HepG2 (cell line): ENCODE measurements at regions not wholly inside any gene's neighbourhood (a gene's known extent, or its start where the extent isn't known, plus 50 kb on each side); places are given as distances from the start of the nearest gene placed in this dataset.
A peak's percentile ranks its signal among the peaks of the same experiment; 100 is the strongest.

ENCODE experiments used
- ARNTL ChIP-seq: sonication (generic); formaldehyde crosslinking; IDR thresholded peaks from 2 replicates; pipeline ENCODE4 v1.4.0; 2020; ENCODE audit warnings: mild to moderate bottlenecking, missing genetic modification reagents
- CHD2 ChIP-seq: IDR thresholded peaks from 2 replicates; pipeline ENCODE4 v1.6.1; 2011; ENCODE audit warnings: low read depth, low read length, improper control_type of control experiment
- ELF3 ChIP-seq: IDR thresholded peaks from 2 replicates; pipeline ENCODE4 v1.6.1; 2016; ENCODE audit warnings: missing genetic modification reagents, missing compliant biosample characterization
- EZH2 ChIP-seq: conservative IDR thresholded peaks from 2 replicates; pipeline ENCODE4 v1.6.1; 2012; ENCODE audit warnings: mild to moderate bottlenecking, low read depth, low read length, moderate library complexity
- HNF4G ChIP-seq, 2 experiments: sonication (generic) in 1 of 2; formaldehyde crosslinking in 1 of 2; IDR thresholded peaks; 2 replicates each; pipeline versions ENCODE4 v1.4.0 to v1.6.1; 2011 to 2020; ENCODE audit warnings: borderline replicate concordance in 2 of 2, low read depth in 2 of 2, mild to moderate bottlenecking in 2 of 2, low read length in 1 of 2, missing genetic modification reagents in 1 of 2, moderate library complexity in 1 of 2
- KAT8 ChIP-seq: IDR thresholded peaks from 2 replicates; pipeline ENCODE4 v1.6.1; 2016; ENCODE audit warnings: missing genetic modification reagents, missing compliant biosample characterization
- KLF15 ChIP-seq: sonication (generic); formaldehyde crosslinking; IDR thresholded peaks from 2 replicates; pipeline ENCODE4 v1.8.1; 2023; ENCODE audit warnings: borderline replicate concordance, mild to moderate bottlenecking, inconsistent platforms, missing genetic modification reagents, mixed read lengths
- PAF1 ChIP-seq: IDR thresholded peaks from 2 replicates; pipeline ENCODE4 v1.6.1; 2016; ENCODE audit warnings: missing genetic modification reagents, missing compliant biosample characterization
- ZNF282 ChIP-seq: fragments of 450-650 bp; IDR thresholded peaks from 2 replicates; pipeline ENCODE4 v1.6.1; 2018; ENCODE audit not compliant: partially characterized antibody
- ZNF556 ChIP-seq: sonication (generic); formaldehyde crosslinking; IDR thresholded peaks from 2 replicates; pipeline ENCODE4 v1.4.0; 2020; ENCODE audit warnings: mild to moderate bottlenecking, missing genetic modification reagents, borderline replicate concordance
- ZNF598 ChIP-seq: sonication (generic); formaldehyde crosslinking; IDR thresholded peaks from 2 replicates; pipeline ENCODE4 v1.5.1; 2020; ENCODE audit warnings: mild to moderate bottlenecking, missing genetic modification reagents, borderline replicate concordance
- ZNF614 ChIP-seq: IDR thresholded peaks from 2 replicates; pipeline ENCODE4 v1.6.1; 2018; ENCODE audit warnings: missing biosample characterization, missing genetic modification reagents, inconsistent platforms, borderline replicate concordance
- TF ChIP-seq, protein P1 (sequence below): sonication (generic); formaldehyde crosslinking; IDR thresholded peaks from 2 replicates; pipeline ENCODE4 v1.4.0; 2020; ENCODE audit warnings: missing genetic modification reagents
- TF ChIP-seq, protein P2 (sequence below): sonication (generic); formaldehyde crosslinking; IDR thresholded peaks from 2 replicates; pipeline ENCODE4 v1.4.0; 2020; ENCODE audit warnings: mild to moderate bottlenecking, missing genetic modification reagents
- TF ChIP-seq, protein P3 (sequence below): sonication (generic); formaldehyde crosslinking; IDR thresholded peaks from 2 replicates; pipeline ENCODE4 v1.8.0; 2023; ENCODE audit warnings: mild to moderate bottlenecking, missing genetic modification reagents
- TF ChIP-seq, protein P4 (sequence below): sonication (generic); formaldehyde crosslinking; IDR thresholded peaks from 2 replicates; pipeline ENCODE4 v1.4.0; 2020; ENCODE audit warnings: mild to moderate bottlenecking, missing genetic modification reagents
- TF ChIP-seq, protein P5 (sequence below): sonication (generic); formaldehyde crosslinking; IDR thresholded peaks from 2 replicates; pipeline ENCODE4 v1.5.0; 2020; ENCODE audit warnings: mild to moderate bottlenecking, missing genetic modification reagents, moderate library complexity
- TF ChIP-seq, protein P6 (sequence below): sonication (generic); formaldehyde crosslinking; IDR thresholded peaks from 2 replicates; pipeline ENCODE4 v1.4.0; 2020; ENCODE audit warnings: low read depth, missing genetic modification reagents

DNA sequence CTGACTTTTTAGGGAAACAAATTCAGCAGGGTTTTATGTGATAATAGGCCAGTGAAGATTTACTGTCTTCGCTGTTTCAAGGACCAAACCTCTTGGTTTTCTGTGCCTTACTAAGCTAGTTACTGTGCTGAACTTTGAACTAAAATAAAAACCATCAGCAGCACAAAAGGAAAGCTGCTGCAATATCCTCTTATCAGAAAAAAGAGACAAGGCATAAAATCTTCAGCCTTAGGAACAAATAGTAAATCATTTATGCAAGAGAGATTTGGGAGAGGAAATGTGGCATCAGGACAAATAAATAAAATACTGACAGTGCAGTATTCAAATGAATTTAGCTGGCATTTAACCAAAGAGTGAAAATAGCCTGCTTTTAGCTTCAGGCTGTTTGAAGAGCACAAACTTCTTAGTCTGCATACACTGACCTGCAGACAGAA is 64.1 kb upstream of the EHBP1 start (continued):
- TF ChIP-seq, protein P1, sequence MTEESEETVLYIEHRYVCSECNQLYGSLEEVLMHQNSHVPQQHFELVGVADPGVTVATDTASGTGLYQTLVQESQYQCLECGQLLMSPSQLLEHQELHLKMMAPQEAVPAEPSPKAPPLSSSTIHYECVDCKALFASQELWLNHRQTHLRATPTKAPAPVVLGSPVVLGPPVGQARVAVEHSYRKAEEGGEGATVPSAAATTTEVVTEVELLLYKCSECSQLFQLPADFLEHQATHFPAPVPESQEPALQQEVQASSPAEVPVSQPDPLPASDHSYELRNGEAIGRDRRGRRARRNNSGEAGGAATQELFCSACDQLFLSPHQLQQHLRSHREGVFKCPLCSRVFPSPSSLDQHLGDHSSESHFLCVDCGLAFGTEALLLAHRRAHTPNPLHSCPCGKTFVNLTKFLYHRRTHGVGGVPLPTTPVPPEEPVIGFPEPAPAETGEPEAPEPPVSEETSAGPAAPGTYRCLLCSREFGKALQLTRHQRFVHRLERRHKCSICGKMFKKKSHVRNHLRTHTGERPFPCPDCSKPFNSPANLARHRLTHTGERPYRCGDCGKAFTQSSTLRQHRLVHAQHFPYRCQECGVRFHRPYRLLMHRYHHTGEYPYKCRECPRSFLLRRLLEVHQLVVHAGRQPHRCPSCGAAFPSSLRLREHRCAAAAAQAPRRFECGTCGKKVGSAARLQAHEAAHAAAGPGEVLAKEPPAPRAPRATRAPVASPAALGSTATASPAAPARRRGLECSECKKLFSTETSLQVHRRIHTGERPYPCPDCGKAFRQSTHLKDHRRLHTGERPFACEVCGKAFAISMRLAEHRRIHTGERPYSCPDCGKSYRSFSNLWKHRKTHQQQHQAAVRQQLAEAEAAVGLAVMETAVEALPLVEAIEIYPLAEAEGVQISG (CRISPR knock-in tag), result no peak
- TF ChIP-seq ELF3 (CRISPR knock-in tag) (0 out of 2 replicates have a peak, but pooled peaks have one; percentile 28), ZNF556 (CRISPR knock-in tag) (no peak), ZNF598 (CRISPR knock-in tag) (no peak), PAF1 (CRISPR knock-in tag) (no peak), HNF4G (IDR thresholded peaks at IDR 0.05; ENCODE audit: borderline replicate concordance, low read depth, low read length) (no peak), HNF4G (CRISPR knock-in tag; IDR thresholded peaks at IDR 0.05; ENCODE audit: borderline replicate concordance, low read depth) (no peak), CHD2 (no peak), KAT8 (CRISPR knock-in tag) (peak; percentile 40; the same call in 1 of the 2 replicates), ZNF614 (CRISPR knock-in tag) (0 out of 2 replicates have a peak, but pooled peaks have one; percentile 34), ZNF282 (no peak), EZH2 (no peak), KLF15 (no peak), ARNTL (CRISPR knock-in tag) (no peak)
- TF ChIP-seq, protein P2, sequence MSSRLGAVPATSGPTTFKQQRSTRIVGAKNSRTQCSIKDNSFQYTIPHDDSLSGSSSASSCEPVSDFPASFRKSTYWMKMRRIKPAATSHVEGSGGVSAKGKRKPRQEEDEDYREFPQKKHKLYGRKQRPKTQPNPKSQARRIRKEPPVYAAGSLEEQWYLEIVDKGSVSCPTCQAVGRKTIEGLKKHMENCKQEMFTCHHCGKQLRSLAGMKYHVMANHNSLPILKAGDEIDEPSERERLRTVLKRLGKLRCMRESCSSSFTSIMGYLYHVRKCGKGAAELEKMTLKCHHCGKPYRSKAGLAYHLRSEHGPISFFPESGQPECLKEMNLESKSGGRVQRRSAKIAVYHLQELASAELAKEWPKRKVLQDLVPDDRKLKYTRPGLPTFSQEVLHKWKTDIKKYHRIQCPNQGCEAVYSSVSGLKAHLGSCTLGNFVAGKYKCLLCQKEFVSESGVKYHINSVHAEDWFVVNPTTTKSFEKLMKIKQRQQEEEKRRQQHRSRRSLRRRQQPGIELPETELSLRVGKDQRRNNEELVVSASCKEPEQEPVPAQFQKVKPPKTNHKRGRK (CRISPR knock-in tag), result no peak
- TF ChIP-seq, protein P3, sequence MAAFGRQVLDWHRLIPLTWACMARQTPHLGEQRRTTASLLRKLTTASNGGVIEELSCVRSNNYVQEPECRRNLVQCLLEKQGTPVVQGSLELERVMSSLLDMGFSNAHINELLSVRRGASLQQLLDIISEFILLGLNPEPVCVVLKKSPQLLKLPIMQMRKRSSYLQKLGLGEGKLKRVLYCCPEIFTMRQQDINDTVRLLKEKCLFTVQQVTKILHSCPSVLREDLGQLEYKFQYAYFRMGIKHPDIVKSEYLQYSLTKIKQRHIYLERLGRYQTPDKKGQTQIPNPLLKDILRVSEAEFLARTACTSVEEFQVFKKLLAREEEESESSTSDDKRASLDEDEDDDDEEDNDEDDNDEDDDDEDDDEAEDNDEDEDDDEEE (CRISPR knock-in tag), result no peak
- TF ChIP-seq, protein P4, sequence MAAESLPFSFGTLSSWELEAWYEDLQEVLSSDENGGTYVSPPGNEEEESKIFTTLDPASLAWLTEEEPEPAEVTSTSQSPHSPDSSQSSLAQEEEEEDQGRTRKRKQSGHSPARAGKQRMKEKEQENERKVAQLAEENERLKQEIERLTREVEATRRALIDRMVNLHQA (CRISPR knock-in tag), result no peak
- TF ChIP-seq, protein P5, sequence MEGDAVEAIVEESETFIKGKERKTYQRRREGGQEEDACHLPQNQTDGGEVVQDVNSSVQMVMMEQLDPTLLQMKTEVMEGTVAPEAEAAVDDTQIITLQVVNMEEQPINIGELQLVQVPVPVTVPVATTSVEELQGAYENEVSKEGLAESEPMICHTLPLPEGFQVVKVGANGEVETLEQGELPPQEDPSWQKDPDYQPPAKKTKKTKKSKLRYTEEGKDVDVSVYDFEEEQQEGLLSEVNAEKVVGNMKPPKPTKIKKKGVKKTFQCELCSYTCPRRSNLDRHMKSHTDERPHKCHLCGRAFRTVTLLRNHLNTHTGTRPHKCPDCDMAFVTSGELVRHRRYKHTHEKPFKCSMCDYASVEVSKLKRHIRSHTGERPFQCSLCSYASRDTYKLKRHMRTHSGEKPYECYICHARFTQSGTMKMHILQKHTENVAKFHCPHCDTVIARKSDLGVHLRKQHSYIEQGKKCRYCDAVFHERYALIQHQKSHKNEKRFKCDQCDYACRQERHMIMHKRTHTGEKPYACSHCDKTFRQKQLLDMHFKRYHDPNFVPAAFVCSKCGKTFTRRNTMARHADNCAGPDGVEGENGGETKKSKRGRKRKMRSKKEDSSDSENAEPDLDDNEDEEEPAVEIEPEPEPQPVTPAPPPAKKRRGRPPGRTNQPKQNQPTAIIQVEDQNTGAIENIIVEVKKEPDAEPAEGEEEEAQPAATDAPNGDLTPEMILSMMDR, result no peak
- TF ChIP-seq, protein P6, sequence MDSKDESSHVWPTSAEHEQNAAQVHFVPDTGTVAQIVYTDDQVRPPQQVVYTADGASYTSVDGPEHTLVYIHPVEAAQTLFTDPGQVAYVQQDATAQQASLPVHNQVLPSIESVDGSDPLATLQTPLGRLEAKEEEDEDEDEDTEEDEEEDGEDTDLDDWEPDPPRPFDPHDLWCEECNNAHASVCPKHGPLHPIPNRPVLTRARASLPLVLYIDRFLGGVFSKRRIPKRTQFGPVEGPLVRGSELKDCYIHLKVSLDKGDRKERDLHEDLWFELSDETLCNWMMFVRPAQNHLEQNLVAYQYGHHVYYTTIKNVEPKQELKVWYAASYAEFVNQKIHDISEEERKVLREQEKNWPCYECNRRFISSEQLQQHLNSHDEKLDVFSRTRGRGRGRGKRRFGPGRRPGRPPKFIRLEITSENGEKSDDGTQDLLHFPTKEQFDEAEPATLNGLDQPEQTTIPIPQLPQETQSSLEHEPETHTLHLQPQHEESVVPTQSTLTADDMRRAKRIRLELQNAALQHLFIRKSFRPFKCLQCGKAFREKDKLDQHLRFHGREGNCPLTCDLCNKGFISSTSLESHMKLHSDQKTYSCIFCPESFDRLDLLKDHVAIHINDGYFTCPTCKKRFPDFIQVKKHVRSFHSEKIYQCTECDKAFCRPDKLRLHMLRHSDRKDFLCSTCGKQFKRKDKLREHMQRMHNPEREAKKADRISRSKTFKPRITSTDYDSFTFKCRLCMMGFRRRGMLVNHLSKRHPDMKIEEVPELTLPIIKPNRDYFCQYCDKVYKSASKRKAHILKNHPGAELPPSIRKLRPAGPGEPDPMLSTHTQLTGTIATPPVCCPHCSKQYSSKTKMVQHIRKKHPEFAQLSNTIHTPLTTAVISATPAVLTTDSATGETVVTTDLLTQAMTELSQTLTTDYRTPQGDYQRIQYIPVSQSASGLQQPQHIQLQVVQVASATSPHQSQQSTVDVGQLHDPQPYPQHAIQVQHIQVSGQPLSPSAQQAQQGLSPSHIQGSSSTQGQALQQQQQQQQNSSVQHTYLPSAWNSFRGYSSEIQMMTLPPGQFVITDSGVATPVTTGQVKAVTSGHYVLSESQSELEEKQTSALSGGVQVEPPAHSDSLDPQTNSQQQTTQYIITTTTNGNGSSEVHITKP, result no peak
